NCI-H2171 treated with DMSO at 0.1 percent for 48 hours (cell line): ENCODE measurements at regions not wholly inside any gene's neighbourhood (a gene's known extent, or its start where the extent isn't known, plus 50 kb on each side); places are given as distances from the start of the nearest gene placed in this dataset.
A peak's percentile ranks its signal among the peaks of the same experiment; 100 is the strongest.
"Not testable (repeated sequence)": the region's sequence is repeated elsewhere in the genome, so short reads cannot be mapped to it uniquely, and the experiment has no call there.

ENCODE experiments used
- DNase-seq: peaks from one replicate; lab custom pipeline; 2025; lab: John Stamatoyannopoulos, UW

- DNase-seq, result no peak
Measured at GRCh38 chr5:116953251-116953930, 378.8 kb upstream of the SEMA6A start.

- no peak for DNase-seq
Measured at GRCh38 chr5:116951219-116951618, 376.6 kb upstream of the SEMA6A start.

GRCh38 chr5:116947691-116948528 lies 373.3 kb upstream of the SEMA6A start:
- DNase-seq, result peak; percentile 61

GRCh38 chr5:116945613-116946382 lies 371.2 kb upstream of the SEMA6A start:
- DNase-seq, result not testable (repeated sequence)

- DNase-seq, result peak; percentile 40
Measured at GRCh38 chr5:116944183-116944582, 369.6 kb upstream of the SEMA6A start.

- no peak for DNase-seq
Measured at GRCh38 chr5:116942622-116943021, 368.0 kb upstream of the SEMA6A start.

- peak; percentile 87 for DNase-seq
Measured at GRCh38 chr5:116939641-116940040, 365.0 kb upstream of the SEMA6A start.

GRCh38 chr5:116938488-116938887 lies 363.9 kb upstream of the SEMA6A start:
- peak; percentile 60 for DNase-seq

- DNase-seq, result no peak
Measured at GRCh38 chr5:116935561-116936162, 361.0 kb upstream of the SEMA6A start.

- peak; percentile 25 for DNase-seq
Measured at GRCh38 chr5:116930616-116931015, 356.0 kb upstream of the SEMA6A start.

- DNase-seq, result no peak
Measured at GRCh38 chr5:116923344-116923743, 348.7 kb upstream of the SEMA6A start.

GRCh38 chr5:116922532-116922931 lies 347.9 kb upstream of the SEMA6A start:
- DNase-seq, result no peak

- DNase-seq, result no peak
Measured at GRCh38 chr5:116914869-116915504, 340.4 kb upstream of the SEMA6A start.

- peak; percentile 10 for DNase-seq
Measured at GRCh38 chr5:116912221-116912620, 337.6 kb upstream of the SEMA6A start.

GRCh38 chr5:116911074-116911473 lies 336.5 kb upstream of the SEMA6A start:
- no peak for DNase-seq

GRCh38 chr5:116908537-116908936 lies 333.9 kb upstream of the SEMA6A start:
- no peak for DNase-seq

GRCh38 chr5:116905885-116906284 lies 331.3 kb upstream of the SEMA6A start:
- no peak for DNase-seq

- DNase-seq, result no peak
Measured at GRCh38 chr5:116900793-116901192, 326.2 kb upstream of the SEMA6A start.

- no peak for DNase-seq
Measured at GRCh38 chr5:116898917-116899316, 324.3 kb upstream of the SEMA6A start.

GRCh38 chr5:116897291-116897690 lies 322.7 kb upstream of the SEMA6A start:
- DNase-seq, result no peak

- DNase-seq, result no peak
Measured at GRCh38 chr5:116896001-116896400, 321.4 kb upstream of the SEMA6A start.

- peak; percentile 18 for DNase-seq
Measured at GRCh38 chr5:116892993-116893392, 318.4 kb upstream of the SEMA6A start.
